ENCODE measurements at regions not wholly inside any gene's neighbourhood (a gene's known extent, or its start where the extent isn't known, plus 50 kb on each side); places are given as distances from the start of the nearest gene placed in this dataset.

DNA sequence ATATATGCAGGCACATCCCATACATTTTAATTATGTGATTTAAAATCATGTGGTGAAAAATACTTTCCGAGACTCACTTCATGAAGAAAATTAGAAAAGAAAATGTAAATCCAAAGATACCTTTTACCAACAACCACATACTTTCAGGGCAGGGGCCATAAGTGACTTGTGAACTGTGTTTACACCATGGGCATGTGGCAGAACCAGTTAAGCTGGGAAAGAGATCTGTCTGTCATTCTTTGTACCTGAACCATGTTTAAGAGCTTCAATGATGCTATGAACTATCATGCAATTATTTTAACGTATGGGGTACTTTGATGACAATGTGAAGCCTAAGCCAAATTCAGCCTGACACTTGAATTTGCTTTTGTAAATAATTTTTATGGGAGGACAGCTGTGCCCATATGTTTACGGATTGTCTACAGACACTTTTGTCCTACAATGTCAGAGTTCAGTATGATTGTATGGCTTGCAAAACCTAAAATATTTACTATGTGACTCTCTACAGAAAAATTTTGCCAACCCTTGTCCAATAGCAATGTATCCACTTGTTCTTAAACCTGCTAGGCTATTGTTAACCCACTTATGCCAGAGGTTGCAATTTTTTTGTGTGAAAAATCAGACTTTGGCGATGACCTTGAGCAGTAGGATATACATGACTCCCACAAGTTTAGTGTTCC, 654.6 kb downstream of the TNS3 start:
- no peak overlapping the region for H3K9ac ChIP-seq (ENCODE audit: low read depth, low read length)
- TF ChIP-seq MAZ (IDR thresholded peaks at IDR 0.05; ENCODE audit: borderline replicate concordance, low read depth, low read length) (no peak), RCOR1 (IDR thresholded peaks at IDR 0.05; ENCODE audit: insufficient replicate concordance, low read length) (no peak), POLR2A (IDR thresholded peaks at IDR 0.05; ENCODE audit: low read depth, low read length) (no peak), RFX5 (IDR thresholded peaks at IDR 0.05; ENCODE audit: low read depth, low read length) (no peak), RAD21 (IDR thresholded peaks at IDR 0.05; ENCODE audit: low read length) (no peak), NFE2L2 (IDR thresholded peaks at IDR 0.05; ENCODE audit: low read depth, low read length) (no peak), MAFK (IDR thresholded peaks at IDR 0.05; ENCODE audit: low read depth, low read length) (no peak), CEBPB (IDR thresholded peaks at IDR 0.05; ENCODE audit: low read depth, low read length) (no peak), MXI1 (IDR thresholded peaks at IDR 0.05; ENCODE audit: borderline replicate concordance, low read depth, low read length) (no peak), BHLHE40 (IDR thresholded peaks at IDR 0.05; ENCODE audit: low read depth, low read length) (no peak), FOS (IDR thresholded peaks at IDR 0.05; ENCODE audit: low read depth, low read length) (no peak), SMC3 (IDR thresholded peaks at IDR 0.05; ENCODE audit: low read depth, low read length) (no peak), CHD1 (IDR thresholded peaks at IDR 0.05; ENCODE audit: low read depth, low read length) (no peak)
- TF ChIP-seq, protein P1, sequence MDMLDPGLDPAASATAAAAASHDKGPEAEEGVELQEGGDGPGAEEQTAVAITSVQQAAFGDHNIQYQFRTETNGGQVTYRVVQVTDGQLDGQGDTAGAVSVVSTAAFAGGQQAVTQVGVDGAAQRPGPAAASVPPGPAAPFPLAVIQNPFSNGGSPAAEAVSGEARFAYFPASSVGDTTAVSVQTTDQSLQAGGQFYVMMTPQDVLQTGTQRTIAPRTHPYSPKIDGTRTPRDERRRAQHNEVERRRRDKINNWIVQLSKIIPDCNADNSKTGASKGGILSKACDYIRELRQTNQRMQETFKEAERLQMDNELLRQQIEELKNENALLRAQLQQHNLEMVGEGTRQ (IDR thresholded peaks at IDR 0.05; ENCODE audit: low read depth, low read length) = no peak
- TF ChIP-seq, protein P2, sequence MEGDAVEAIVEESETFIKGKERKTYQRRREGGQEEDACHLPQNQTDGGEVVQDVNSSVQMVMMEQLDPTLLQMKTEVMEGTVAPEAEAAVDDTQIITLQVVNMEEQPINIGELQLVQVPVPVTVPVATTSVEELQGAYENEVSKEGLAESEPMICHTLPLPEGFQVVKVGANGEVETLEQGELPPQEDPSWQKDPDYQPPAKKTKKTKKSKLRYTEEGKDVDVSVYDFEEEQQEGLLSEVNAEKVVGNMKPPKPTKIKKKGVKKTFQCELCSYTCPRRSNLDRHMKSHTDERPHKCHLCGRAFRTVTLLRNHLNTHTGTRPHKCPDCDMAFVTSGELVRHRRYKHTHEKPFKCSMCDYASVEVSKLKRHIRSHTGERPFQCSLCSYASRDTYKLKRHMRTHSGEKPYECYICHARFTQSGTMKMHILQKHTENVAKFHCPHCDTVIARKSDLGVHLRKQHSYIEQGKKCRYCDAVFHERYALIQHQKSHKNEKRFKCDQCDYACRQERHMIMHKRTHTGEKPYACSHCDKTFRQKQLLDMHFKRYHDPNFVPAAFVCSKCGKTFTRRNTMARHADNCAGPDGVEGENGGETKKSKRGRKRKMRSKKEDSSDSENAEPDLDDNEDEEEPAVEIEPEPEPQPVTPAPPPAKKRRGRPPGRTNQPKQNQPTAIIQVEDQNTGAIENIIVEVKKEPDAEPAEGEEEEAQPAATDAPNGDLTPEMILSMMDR (conservative IDR thresholded peaks at IDR 0.05; ENCODE audit: low read depth, low read length) = no peak
- TF ChIP-seq, protein P3, sequence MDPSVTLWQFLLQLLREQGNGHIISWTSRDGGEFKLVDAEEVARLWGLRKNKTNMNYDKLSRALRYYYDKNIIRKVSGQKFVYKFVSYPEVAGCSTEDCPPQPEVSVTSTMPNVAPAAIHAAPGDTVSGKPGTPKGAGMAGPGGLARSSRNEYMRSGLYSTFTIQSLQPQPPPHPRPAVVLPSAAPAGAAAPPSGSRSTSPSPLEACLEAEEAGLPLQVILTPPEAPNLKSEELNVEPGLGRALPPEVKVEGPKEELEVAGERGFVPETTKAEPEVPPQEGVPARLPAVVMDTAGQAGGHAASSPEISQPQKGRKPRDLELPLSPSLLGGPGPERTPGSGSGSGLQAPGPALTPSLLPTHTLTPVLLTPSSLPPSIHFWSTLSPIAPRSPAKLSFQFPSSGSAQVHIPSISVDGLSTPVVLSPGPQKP (IDR thresholded peaks at IDR 0.05; ENCODE audit: borderline replicate concordance, low read depth, low read length) = no peak
- H3K36me3 ChIP-seq (ENCODE audit: control insufficient read depth, insufficient read depth, low read length) = no peaks in the 10 kb centered on the region
- no peaks in the 10 kb centered on the region for H3K27me3 ChIP-seq (ENCODE audit: control insufficient read depth, insufficient read depth, low read length)
- DNase-seq (no peak), ATAC-seq (ENCODE audit: low read depth) (no peak)
- no peaks in the 10 kb centered on the region for H4K20me1 ChIP-seq (ENCODE audit: insufficient read depth, low read length)
- no peak overlapping the region for H3K4me3 ChIP-seq (ENCODE audit: insufficient read depth, low read depth, low read length)
- no peak overlapping the region for H2AFZ ChIP-seq (replicated peaks; ENCODE audit: low read length, poor library complexity)
- CTCF ChIA-PET = interaction anchor here (0.6 kb wide), 1 partner anchor 42 kb away, joined by 3 read pairs; no protein-coding TSS in a partner anchor
- H2BK5ac ChIP-seq (ENCODE audit: low read depth, low read length, poor library complexity, severe bottlenecking) = no peak overlapping the region
- POLR2A ChIA-PET (ENCODE audit: unreplicated experiment) = no interaction called here
- no peak overlapping the region for H2BK120ac ChIP-seq (ENCODE audit: low read depth, low read length)
- H3K4me1 ChIP-seq (ENCODE audit: control insufficient read depth, insufficient read depth, low read length) = peaks cover 7% of the 10 kb centered on the region
- no peak overlapping the region for H3K56ac ChIP-seq (ENCODE audit: extremely low read depth, insufficient read depth, low read length)
- peaks cover 4% of the 10 kb centered on the region for H3K9me1 ChIP-seq (ENCODE audit: insufficient read depth, low read length)
- H3K14ac ChIP-seq (replicated peaks; ENCODE audit: low read depth, low read length) = no peak overlapping the region
- intact Hi-C loops (cut with micrococcal nuclease) (no loop called here), in situ Hi-C loops (cut with MboI; ENCODE audit: low sequenced_read_pairs) (loop anchor here (25.0 kb wide), 1 partner anchor 1015 kb away; the partner anchor contains the start of gene IGFBP3), dilution Hi-C loops (cut with HindIII; ENCODE audit: low sequenced_read_pairs, unreplicated experiment) (no loop called here)
- H4K8ac ChIP-seq (ENCODE audit: low read depth in 2 of 2, low read length in 2 of 2) = no peak overlapping the region
- H3K4me2 ChIP-seq (ENCODE audit: low read depth, low read length) = no peak overlapping the region
- H3K79me1 ChIP-seq (ENCODE audit: low read depth in 1 of 2, low read length in 2 of 2) = no peaks in the 10 kb centered on the region
- H2BK20ac ChIP-seq (ENCODE audit: low read depth, low read length) = no peak overlapping the region
- no peak overlapping the region for H2AK5ac ChIP-seq (ENCODE audit: low read depth, low read length)
- no peak overlapping the region for H4K91ac ChIP-seq (ENCODE audit: insufficient read depth, low read depth, low read length)
- H3K4ac ChIP-seq (ENCODE audit: low read depth, low read length) = no peak overlapping the region
- no CpG with 5 or more reads among the region's 4 CpGs for WGBS, 2 experiments (ENCODE audit: extremely low coverage in 2 of 2, insufficient read length in 1 of 2)
- H2BK15ac ChIP-seq (ENCODE audit: low read depth, low read length) = no peak overlapping the region
- no peak overlapping the region for H3K23ac ChIP-seq (ENCODE audit: low read depth, low read length)
- H3K18ac ChIP-seq (ENCODE audit: low read depth, low read length) = no peak overlapping the region
- H3K9me3 ChIP-seq (ENCODE audit: control insufficient read depth, insufficient read depth, low read length) = no peaks in the 10 kb centered on the region
- no peak overlapping the region for H3K27ac ChIP-seq (ENCODE audit: insufficient read depth, low read length)
- no peak overlapping the region for H4K5ac ChIP-seq (ENCODE audit: low read depth, low read length)
- no TSS peak for BruUV-seq (replicated peaks)
- H2AK9ac ChIP-seq (replicated peaks; ENCODE audit: low read depth, low read length, poor library complexity) = no peak overlapping the region

Measured in IMR-90 (cell line).